Heart right ventricle (tissue), 16 donors: ENCODE measurements at regions not wholly inside any gene's neighbourhood (a gene's known extent, or its start where the extent isn't known, plus 50 kb on each side); places are given as distances from the start of the nearest gene placed in this dataset.
"Not testable (repeated sequence)": the region's sequence is repeated elsewhere in the genome, so short reads cannot be mapped to it uniquely, and the experiment has no call there.

Experiments
- ATAC-seq, 8 donors: fragments of 200-7000 bp; cut with Tn5 transposase; one replicate each; pipeline ENCODE4 v1.9.1; 2020; ENCODE audit warnings: mild to moderate bottlenecking in 8 of 8, moderate library complexity in 8 of 8, moderate number of reproducible peaks in 1 of 8
- DNase-seq, 2 donors: peaks; one replicate each; pipeline ENCODE4 v3.0.0-alpha.2; 2020
- H3K27ac ChIP-seq, 10 donors: fragments of 200-600 bp; sonication (generic) in 2 of 10; one replicate each; pipeline versions ENCODE4 v1.5.0 to v1.8.0; 2020 to 2022; ENCODE audit warnings: mild to moderate bottlenecking in 3 of 10
- H3K27me3 ChIP-seq, 7 donors: fragments of 200-600 bp; one replicate each; pipeline ENCODE4 v1.8.0; 2021 to 2022; ENCODE audit warnings: mild to moderate bottlenecking in 2 of 7
- H3K36me3 ChIP-seq, 9 donors: fragments of 200-600 bp; sonication (generic) in 1 of 9; one replicate each; pipeline versions ENCODE4 v1.5.0 to v1.8.0; 2020 to 2022; ENCODE audit warnings: mild to moderate bottlenecking in 2 of 9
- H3K4me1 ChIP-seq, 9 donors: fragments of 200-600 bp; sonication (generic) in 1 of 9; one replicate each; pipeline versions ENCODE4 v1.5.0 to v1.8.0; 2020 to 2022; ENCODE audit warnings: mild to moderate bottlenecking in 4 of 9
- H3K4me3 ChIP-seq, 10 donors: fragments of 200-600 bp; sonication (generic) in 2 of 10; one replicate each; pipeline versions ENCODE4 v1.5.0 to v1.8.0; 2020 to 2022; ENCODE audit warnings: mild to moderate bottlenecking in 7 of 10, moderate library complexity in 2 of 10
- H3K9me3 ChIP-seq, 11 donors: fragments of 200-600 bp in 10 of 11; sonication (generic) in 2 of 11; one replicate each; pipeline versions ENCODE4 v1.5.0 to v1.8.0; 2013 to 2022; ENCODE audit warnings: mild to moderate bottlenecking in 2 of 11, control low read depth in 1 of 11, moderate library complexity in 1 of 11
- WGBS, 2 donors: extraction: QIAGEN DNeasy Blood & Tissue Kit; methylation state at CpG; one replicate each; pipeline ENCODE4 v1.1.7; 2013; ENCODE audit warnings: inconsistent platforms in 1 of 2; 5-methylcytosine and 5-hydroxymethylcytosine counted together
- intact Hi-C, 10 donors: fragments of 100-400 bp; cut with DNase I; formaldehyde crosslinking; loops; one replicate each; pipeline versions ENCODE4 v1.11.1 to v1.14.2; 2022
- TF ChIP-seq, protein P1 (sequence below), 9 donors: fragments of 200-600 bp; sonication (generic) in 2 of 9; IDR thresholded peaks; one replicate each; pipeline versions ENCODE4 v1.5.0 to v1.8.0; 2021 to 2022; ENCODE audit warnings: antibody characterized with exemption in 9 of 9, mild to moderate bottlenecking in 5 of 9, moderate library complexity in 1 of 9
- donor health status: Arrhythmogenic right ventricular cardiomyopathy.
- donor health status: ischemic (EF 13 %, LVEDD 7.1; RV severe dilation, severe dysfunction).
- donor health status: healthy with polysubstance abuse.
- donor health status: DM: no; HTN: yes; CAD: no.
- donor health status: DM: no; HTN: no; CAD: no.
- donor health status: ischemic (EF 25% LVEDD 6.9; RV normal size, moderate dysfunction).
- donor health status: ischemic (EF 25% LVEDD 5.7; RV mildly dilated, moderate dysfunction).
- donor health status: healthy.
- donor health status: DM: yes; HTN: yes; CAD: no.
- donor health status: Ischemic cardiomyopathy.
- donor health status: ischemic (EF 35%, LVEDD 5.7; RV mildly dilated, moderate dysfunction).
- donor health status: nonischemic (EF 11% LVEDD 7.7; RV severe dilation, severe dysfunction).
- donor health status: DM: yes; HTN: yes; CAD: no.
- donor health status: PGD.
- donor health status: ischemic (EF 29% LVEDD 5.4; RV normal size, mild dysfunction).
- donor health status: nonischemic (EF 23%, LVEDD 6.1; RV moderate dilation, normal function).

DNA sequence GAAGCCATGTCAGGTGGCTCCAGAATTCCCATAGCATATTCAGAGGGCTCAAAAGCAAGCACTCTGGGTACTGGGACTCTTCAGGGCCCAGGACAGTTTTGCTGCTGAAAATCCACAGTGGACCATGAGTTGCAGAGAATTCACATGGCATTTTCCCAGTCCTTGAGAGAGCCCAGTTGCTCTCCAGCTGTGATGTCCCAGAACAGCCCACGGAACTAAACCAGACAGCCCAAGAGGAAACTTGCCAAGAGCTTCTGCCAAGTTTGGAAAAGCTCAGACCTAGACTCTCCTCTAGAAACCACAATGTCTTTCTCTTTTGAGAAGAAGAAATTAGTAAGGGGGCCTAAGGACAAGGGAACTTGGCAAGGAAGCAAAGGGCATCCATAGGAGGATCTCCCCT lies 69.4 kb downstream of the RGS2 start:
- TF ChIP-seq, protein P1, sequence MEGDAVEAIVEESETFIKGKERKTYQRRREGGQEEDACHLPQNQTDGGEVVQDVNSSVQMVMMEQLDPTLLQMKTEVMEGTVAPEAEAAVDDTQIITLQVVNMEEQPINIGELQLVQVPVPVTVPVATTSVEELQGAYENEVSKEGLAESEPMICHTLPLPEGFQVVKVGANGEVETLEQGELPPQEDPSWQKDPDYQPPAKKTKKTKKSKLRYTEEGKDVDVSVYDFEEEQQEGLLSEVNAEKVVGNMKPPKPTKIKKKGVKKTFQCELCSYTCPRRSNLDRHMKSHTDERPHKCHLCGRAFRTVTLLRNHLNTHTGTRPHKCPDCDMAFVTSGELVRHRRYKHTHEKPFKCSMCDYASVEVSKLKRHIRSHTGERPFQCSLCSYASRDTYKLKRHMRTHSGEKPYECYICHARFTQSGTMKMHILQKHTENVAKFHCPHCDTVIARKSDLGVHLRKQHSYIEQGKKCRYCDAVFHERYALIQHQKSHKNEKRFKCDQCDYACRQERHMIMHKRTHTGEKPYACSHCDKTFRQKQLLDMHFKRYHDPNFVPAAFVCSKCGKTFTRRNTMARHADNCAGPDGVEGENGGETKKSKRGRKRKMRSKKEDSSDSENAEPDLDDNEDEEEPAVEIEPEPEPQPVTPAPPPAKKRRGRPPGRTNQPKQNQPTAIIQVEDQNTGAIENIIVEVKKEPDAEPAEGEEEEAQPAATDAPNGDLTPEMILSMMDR (IDR thresholded peaks at IDR 0.05): no peak
- DNase-seq: peak in 1 of 2 donors; percentile 74
- H3K27me3 ChIP-seq: no peaks in the 10 kb centered on the region
- peak; percentile 85 to 93 (median 90) for ATAC-seq
- H3K27ac ChIP-seq: peak overlapping the region in 7 of 10 donors; percentile 28 to 76 (median 61)
- intact Hi-C loops: loop anchor here in 1 of 10 donors (2.0 kb wide), 1 partner anchor 69 kb away; the partner anchor contains the start of gene RGS2
- H3K9me3 ChIP-seq: peaks cover 0 to 5% (median 0%) of the 10 kb centered on the region in 11 donors
- H3K36me3 ChIP-seq: no peaks in the 10 kb centered on the region
- peaks cover 0 to 49% (median 26%) of the 10 kb centered on the region in 9 donors for H3K4me1 ChIP-seq
- 9 to 12% methylated on average over 1 of the region's 1 CpG for WGBS, 2 donors
- no peak overlapping the region for H3K4me3 ChIP-seq

- H3K4me3 ChIP-seq: no peak overlapping the region
- no peaks in the 10 kb centered on the region for H3K27me3 ChIP-seq
- peaks cover 0 to 5% (median 0%) of the 10 kb centered on the region in 11 donors for H3K9me3 ChIP-seq
- WGBS, 2 donors: 19% methylated on average over 1 of the region's 1 CpG
- peak overlapping the region in 8 of 10 donors; percentile 17 to 71 (median 54) for H3K27ac ChIP-seq
- DNase-seq (peak in 1 of 2 donors; percentile 12), ATAC-seq (peak; percentile 58 to 94 (median 90))
- H3K36me3 ChIP-seq: no peaks in the 10 kb centered on the region
- peaks cover 0 to 39% (median 26%) of the 10 kb centered on the region in 9 donors for H3K4me1 ChIP-seq
- intact Hi-C loops: loop anchor here in 1 of 10 donors (2.0 kb wide), 1 partner anchor 71 kb away; the partner anchor contains the start of gene RGS2
- TF ChIP-seq, protein P1 (IDR thresholded peaks at IDR 0.05): peak in 5 of 9 donors; percentile 19 to 38 (median 23)
These were observed 70.6 kb downstream of the RGS2 start for GRCh38 chr1:192879406-192879805.

- H3K27me3 ChIP-seq: no peaks in the 10 kb centered on the region
- H3K9me3 ChIP-seq: peaks cover 0 to 5% (median 0%) of the 10 kb centered on the region in 11 donors
- DNase-seq: no peak
- WGBS, 2 donors: 55% methylated on average over 1 of the region's 1 CpG
- no peaks in the 10 kb centered on the region for H3K36me3 ChIP-seq
- no peak overlapping the region for H3K4me3 ChIP-seq
- H3K4me1 ChIP-seq: peaks cover 0 to 39% (median 26%) of the 10 kb centered on the region in 9 donors
- peak overlapping the region in 2 of 10 donors; percentile 26 to 71 for H3K27ac ChIP-seq
- intact Hi-C loops: no loop called here
- ATAC-seq: no peak
- TF ChIP-seq, protein P1 (IDR thresholded peaks at IDR 0.05): no peak
These were observed 71.4 kb downstream of the RGS2 start for GRCh38 chr1:192880231-192880630.

GRCh38 chr1:192884241-192884640 lies 75.4 kb downstream of the RGS2 start:
- intact Hi-C loops: no loop called here

DNA sequence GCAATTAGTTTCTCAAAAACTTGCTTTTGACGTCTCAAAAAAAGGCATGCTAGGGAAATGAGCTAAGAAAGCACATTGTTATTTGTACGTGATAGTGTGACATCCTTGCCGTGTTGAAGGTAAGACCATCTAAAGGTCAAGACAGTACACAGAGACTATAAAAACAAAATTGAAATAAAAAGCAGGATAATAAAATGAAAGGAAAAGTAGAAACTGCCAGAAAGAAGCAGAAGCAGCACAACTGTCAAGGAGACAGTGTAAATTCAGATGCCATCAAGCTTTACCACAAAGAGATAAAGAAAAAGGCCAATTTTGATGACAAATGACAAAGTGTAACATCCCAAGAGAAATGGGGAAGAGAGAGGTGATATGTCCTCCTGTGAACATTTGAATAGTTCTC lies 76.5 kb downstream of the RGS2 start:
- ATAC-seq, intact Hi-C loops: not testable (repeated sequence)

More at GRCh38 chr1:192884241-192884640, 75.4 kb downstream of the RGS2 start:
- TF ChIP-seq, protein P1 (IDR thresholded peaks at IDR 0.05): no peak
- no peak for DNase-seq
- Histone ChIP-seq H3K9me3 (peaks cover 0 to 5% (median 0%) of the 10 kb centered on the region in 11 donors), H3K36me3 (no peaks in the 10 kb centered on the region), H3K27me3 (no peaks in the 10 kb centered on the region), H3K4me3 (no peak overlapping the region), H3K27ac (no peak overlapping the region), H3K4me1 (peaks cover 0 to 15% (median 6%) of the 10 kb centered on the region in 9 donors)
- ATAC-seq: no peak
- 42 to 59% methylated on average over 5 of the region's 5 CpGs for WGBS, 2 donors

More for the DNA sequence above, 76.5 kb downstream of the RGS2 start:
- H3K27ac ChIP-seq, H3K4me3 ChIP-seq, H3K9me3 ChIP-seq, H3K4me1 ChIP-seq, H3K36me3 ChIP-seq, DNase-seq, H3K27me3 ChIP-seq: not testable (repeated sequence)
- WGBS, 2 donors: 64 to 75% methylated on average over 3 of the region's 3 CpGs
